Loucy (cell line): ENCODE measurements at regions not wholly inside any gene's neighbourhood (a gene's known extent, or its start where the extent isn't known, plus 50 kb on each side); places are given as distances from the start of the nearest gene placed in this dataset.

ENCODE experiments used
- CTCF ChIP-seq: fragments of 200-600 bp; sonication (generic); conservative IDR thresholded peaks from 2 replicates; pipeline ENCODE4 v1.5.1; 2014; ENCODE audit warnings: mild to moderate bottlenecking, antibody characterized with exemption, low read length
- EZH2phosphoT487 ChIP-seq: fragments of 200-600 bp; IDR thresholded peaks from 2 replicates; pipeline ENCODE4 v1.6.1; 2018; ENCODE audit warnings: antibody characterized with exemption, mild to moderate bottlenecking, moderate library complexity, borderline replicate concordance

- TF ChIP-seq CTCF, result no peak
- TF ChIP-seq EZH2phosphoT487, result no peak
Observed at GRCh38 chr12:126219139-126219538, 1153.9 kb downstream of the AACS start.
